ENCODE measurements at regions not wholly inside any gene's neighbourhood (a gene's known extent, or its start where the extent isn't known, plus 50 kb on each side); places are given as distances from the start of the nearest gene placed in this dataset.

DNA sequence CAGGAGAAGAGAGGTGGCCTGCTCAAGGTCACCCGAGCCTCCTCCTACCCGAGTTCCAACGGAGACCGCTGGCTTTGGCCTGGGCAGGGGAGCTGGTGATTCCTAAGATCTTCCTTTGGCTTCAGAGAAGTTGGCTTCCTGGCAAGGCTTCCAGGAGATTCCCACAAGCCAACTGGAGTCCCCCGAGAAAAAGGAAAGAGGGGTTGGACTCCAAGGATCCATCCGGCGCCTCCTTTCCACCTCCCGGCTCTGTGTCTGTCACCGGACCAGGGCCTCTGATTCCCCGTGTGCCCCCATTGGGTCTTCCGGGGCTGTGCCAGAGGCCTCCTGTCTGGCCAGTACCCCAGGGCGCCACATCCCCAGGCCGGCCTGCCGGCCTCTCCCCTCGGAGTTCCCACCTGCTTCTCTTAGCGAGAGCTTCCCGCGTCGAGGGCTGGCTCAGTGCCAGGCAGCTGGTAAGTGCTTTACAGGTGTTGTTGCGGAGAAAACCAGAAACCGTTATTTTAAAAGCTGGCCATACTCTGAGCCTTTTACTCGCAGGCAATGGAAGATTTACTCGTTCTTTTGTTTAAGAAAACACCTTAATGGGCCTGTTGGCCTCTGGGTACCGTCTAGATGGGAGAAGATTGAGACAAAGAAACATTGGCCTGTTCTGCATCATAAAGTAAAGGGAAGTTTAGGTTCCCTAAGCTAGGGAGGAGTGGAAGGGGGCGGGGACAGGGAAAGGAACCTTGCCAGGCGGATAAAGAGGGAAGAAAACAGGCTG, 258.4 kb upstream of the SDK2 start:
- H3K23me2 ChIP-seq (ENCODE audit: low read depth, low read length): peaks cover 10% of the 10 kb centered on the region
- peaks cover 33 to 85% (median 63%) of the 10 kb centered on the region in 4 experiments for H3K27me3 ChIP-seq (replicated peaks in 1 of 4; ENCODE audit: control insufficient read depth in 3 of 4, extremely low read depth in 1 of 4, insufficient read depth in 3 of 4, low read length in 3 of 4)
- H2BK20ac ChIP-seq (ENCODE audit: low read length): no peak overlapping the region
- no peak overlapping the region for H2AK5ac ChIP-seq (ENCODE audit: low read depth, low read length)
- peak; percentile 32 for FAIRE-seq
- H3K4me1 ChIP-seq (replicated peaks in 1 of 4; ENCODE audit: control insufficient read depth in 3 of 4, insufficient read depth in 4 of 4, low read length in 3 of 4): peaks cover 3 to 15% (median 8%) of the 10 kb centered on the region in 4 experiments; a peak in 6 of 7 replicates
- H3K4me2 ChIP-seq (ENCODE audit: insufficient read depth in 1 of 2, low read depth in 2 of 2, low read length in 2 of 2): peak overlapping the region; percentile 89 to 97
- H3K36me3 ChIP-seq (ENCODE audit: control insufficient read depth in 2 of 4, insufficient read depth in 4 of 4, low read length in 3 of 4): no peaks in the 10 kb centered on the region
- H2AFZ ChIP-seq (ENCODE audit: low read length): peak overlapping the region; percentile 26; the same call in 1 of the 2 replicates
- 8% methylated on average over 22 of the region's 26 CpGs; no CpG with 5 or more reads in 1 of the 2 experiments for WGBS, 2 experiments (ENCODE audit: extremely low coverage in 1 of 2, insufficient coverage in 1 of 2, insufficient read length in 1 of 2, insufficient replicate concordance in 2 of 2, low coverage in 1 of 2, low lambda C conversion rate in 2 of 2, missing lambda C conversion rate in 1 of 2)
- no peak overlapping the region for H3K4ac ChIP-seq (replicated peaks; ENCODE audit: insufficient read length, low read depth, low read length)
- no peak overlapping the region for H3K56ac ChIP-seq (replicated peaks; ENCODE audit: insufficient read length, low read depth, low read length)
- POLR2A ChIA-PET (ENCODE audit: partially characterized antibody): interaction anchor here (1.2 to 1.7 kb wide), 3 partner anchors 8 to 30 kb away, joined by 3 to 5 read pairs (median 4); no protein-coding TSS in a partner anchor
- no peak overlapping the region for H2BK15ac ChIP-seq (ENCODE audit: low read length)
- no peak overlapping the region for H4K8ac ChIP-seq (ENCODE audit: extremely low read depth, insufficient read depth, low read length)
- CTCF ChIA-PET (ENCODE audit: partially characterized antibody): interaction anchor here (0.9 to 2.0 kb wide), 6 partner anchors 12 to 256 kb away, joined by 3 to 9 read pairs (median 4); no protein-coding TSS in a partner anchor
- H4K5ac ChIP-seq (ENCODE audit: insufficient read length, low read depth, low read length): no peak overlapping the region
- DNase-seq (ENCODE audit: low read depth in 1 of 2, low spot score in 2 of 2): peak in 1 of 2 experiments; percentile 63
- peaks cover 4 to 5% of the 10 kb centered on the region in 2 experiments for H4K20me1 ChIP-seq (replicated peaks in 1 of 2; ENCODE audit: control insufficient read depth in 1 of 2, insufficient read depth in 2 of 2, low read length in 2 of 2)
- no peak overlapping the region for H3K14ac ChIP-seq (ENCODE audit: insufficient read length)
- no peak overlapping the region for H2BK12ac ChIP-seq (ENCODE audit: low read depth, low read length)
- H3K23ac ChIP-seq (ENCODE audit: insufficient read length): no peak overlapping the region
- no peaks in the 10 kb centered on the region for H3K79me2 ChIP-seq (ENCODE audit: control insufficient read depth in 1 of 2, insufficient read depth in 2 of 2, low read length in 2 of 2)
- no peak overlapping the region for H2BK120ac ChIP-seq (replicated peaks; ENCODE audit: low read depth, low read length)
- H3K27ac ChIP-seq (ENCODE audit: low read depth, low read length): no peak overlapping the region
- H3K4me3 ChIP-seq (ENCODE audit: extremely low read depth in 1 of 4, insufficient read depth in 2 of 4, low read depth in 3 of 4, low read length in 4 of 4): peak overlapping the region; percentile 31 to 63 (median 48); a peak in 6 of 8 replicates
- no peak overlapping the region for H3K9ac ChIP-seq (replicated peaks in 1 of 4; ENCODE audit: extremely low read depth in 1 of 4, low read depth in 3 of 4, low read length in 3 of 4)
- H3K79me1 ChIP-seq (ENCODE audit: low read depth, low read length): no peaks in the 10 kb centered on the region
- H3K18ac ChIP-seq (ENCODE audit: extremely low read depth, low read length): no peak overlapping the region; the same call in 1 of the 2 replicates
- H2BK5ac ChIP-seq (ENCODE audit: low read depth, low read length): no peak overlapping the region
- no peaks in the 10 kb centered on the region for H3K9me3 ChIP-seq (ENCODE audit: insufficient read depth in 2 of 2, low read depth in 1 of 2, low read length in 1 of 2)
- no peak overlapping the region for H4K91ac ChIP-seq (replicated peaks; ENCODE audit: insufficient read length, low read length)
- TF ChIP-seq FOSL1 (IDR thresholded peaks at IDR 0.05; ENCODE audit: insufficient read depth, low read depth, low read length) (no peak), KDM5A (IDR thresholded peaks at IDR 0.05; ENCODE audit: low read length) (no peak), GABPA (IDR thresholded peaks at IDR 0.05; ENCODE audit: borderline replicate concordance, insufficient read depth, low read length) (no peak), CTBP2 (IDR thresholded peaks at IDR 0.05; ENCODE audit: borderline replicate concordance, insufficient read depth, insufficient read length, low read length) (peak; percentile 37), SAP30 (IDR thresholded peaks at IDR 0.05; ENCODE audit: insufficient read depth, insufficient replicate concordance, low read length) (no peak), TCF12 (IDR thresholded peaks at IDR 0.05; ENCODE audit: low read depth, low read length) (no peak), SUZ12 (IDR thresholded peaks at IDR 0.05; ENCODE audit: low read length) (peak; percentile 9; the same call in 1 of the 2 replicates), POU5F1 (IDR thresholded peaks at IDR 0.05; ENCODE audit: low read depth, low read length) (no peak), JUN (IDR thresholded peaks at IDR 0.05; ENCODE audit: low read depth, low read length) (no peak)
- TF ChIP-seq, protein P1, sequence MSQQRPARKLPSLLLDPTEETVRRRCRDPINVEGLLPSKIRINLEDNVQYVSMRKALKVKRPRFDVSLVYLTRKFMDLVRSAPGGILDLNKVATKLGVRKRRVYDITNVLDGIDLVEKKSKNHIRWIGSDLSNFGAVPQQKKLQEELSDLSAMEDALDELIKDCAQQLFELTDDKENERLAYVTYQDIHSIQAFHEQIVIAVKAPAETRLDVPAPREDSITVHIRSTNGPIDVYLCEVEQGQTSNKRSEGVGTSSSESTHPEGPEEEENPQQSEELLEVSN (IDR thresholded peaks at IDR 0.05): peak; percentile 81
- TF ChIP-seq, protein P2, sequence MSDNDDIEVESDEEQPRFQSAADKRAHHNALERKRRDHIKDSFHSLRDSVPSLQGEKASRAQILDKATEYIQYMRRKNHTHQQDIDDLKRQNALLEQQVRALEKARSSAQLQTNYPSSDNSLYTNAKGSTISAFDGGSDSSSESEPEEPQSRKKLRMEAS (IDR thresholded peaks at IDR 0.05): peak; percentile 62
